ENCODE measurements at regions not wholly inside any gene's neighbourhood (a gene's known extent, or its start where the extent isn't known, plus 50 kb on each side); places are given as distances from the start of the nearest gene placed in this dataset.
"Not testable (repeated sequence)": the region's sequence is repeated elsewhere in the genome, so short reads cannot be mapped to it uniquely, and the experiment has no call there.

DNA sequence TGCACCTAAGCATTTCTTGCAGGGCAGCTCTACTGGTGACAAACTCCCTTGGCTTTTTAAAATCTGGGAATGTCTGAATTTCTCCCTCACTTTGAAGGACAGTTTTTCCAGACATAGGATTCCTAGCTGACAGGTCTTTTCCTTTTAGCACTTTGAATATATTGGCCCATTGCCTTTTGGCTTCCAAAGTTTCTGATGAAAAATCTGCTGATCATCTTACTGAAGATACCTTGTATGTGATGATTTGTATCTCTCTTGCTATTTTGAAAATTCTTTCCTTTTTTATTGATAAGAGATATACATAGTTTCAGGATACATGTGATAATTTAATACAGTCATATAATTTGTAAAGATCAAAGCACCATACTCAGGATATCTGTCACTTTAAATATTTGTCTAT lies 211.1 kb downstream of the ZIC5 start:
- DNase-seq = no peak
- H3K4me3 ChIP-seq = no peak overlapping the region
- H3K4me1 ChIP-seq = no peaks in the 10 kb centered on the region
- H3K27ac ChIP-seq = no peak overlapping the region
- intact Hi-C loops (cut with DNase I; ENCODE audit: low total_unique reads) = no loop called here
- no peaks in the 10 kb centered on the region for H3K27me3 ChIP-seq
- no peak for TF ChIP-seq POLR2A (IDR thresholded peaks at IDR 0.05)
- no peak for TF ChIP-seq CTCF (IDR thresholded peaks at IDR 0.05)
- H3K36me3 ChIP-seq = no peaks in the 10 kb centered on the region
- peaks cover 0 to 15% of the 10 kb centered on the region in 2 donors for H3K9me3 ChIP-seq

- no peaks in the 10 kb centered on the region for H3K36me3 ChIP-seq
- intact Hi-C loops (cut with DNase I; ENCODE audit: low total_unique reads) = no loop called here
- H3K9me3 ChIP-seq = peaks cover 0 to 8% of the 10 kb centered on the region in 2 donors
- H3K27me3 ChIP-seq = no peaks in the 10 kb centered on the region
- no peak for DNase-seq
- H3K4me3 ChIP-seq = no peak overlapping the region
- no peaks in the 10 kb centered on the region for H3K4me1 ChIP-seq
- no peak for TF ChIP-seq CTCF (IDR thresholded peaks at IDR 0.05)
- no peak for TF ChIP-seq POLR2A (IDR thresholded peaks at IDR 0.05)
- H3K27ac ChIP-seq = no peak overlapping the region
These were observed 212.4 kb downstream of the ZIC5 start for GRCh38 chr13:99759163-99759552.

- Histone ChIP-seq H3K27me3 (no peaks in the 10 kb centered on the region), H3K4me1 (no peaks in the 10 kb centered on the region), H3K36me3 (no peaks in the 10 kb centered on the region), H3K9me3 (peaks cover 0 to 2% of the 10 kb centered on the region in 2 donors), H3K27ac (no peak overlapping the region), H3K4me3 (no peak overlapping the region)
- no peak for TF ChIP-seq CTCF (IDR thresholded peaks at IDR 0.05)
- TF ChIP-seq POLR2A (IDR thresholded peaks at IDR 0.05) = no peak
- intact Hi-C loops (cut with DNase I; ENCODE audit: low total_unique reads) = no loop called here
- no peak for DNase-seq
These were observed 213.0 kb downstream of the ZIC5 start for GRCh38 chr13:99758460-99759162.

- Histone ChIP-seq H3K36me3 (no peaks in the 10 kb centered on the region), H3K27me3 (no peaks in the 10 kb centered on the region), H3K4me1 (no peaks in the 10 kb centered on the region), H3K27ac (no peak overlapping the region), H3K4me3 (no peak overlapping the region), H3K9me3 (no peaks in the 10 kb centered on the region)
- TF ChIP-seq POLR2A (IDR thresholded peaks at IDR 0.05) (no peak), CTCF (IDR thresholded peaks at IDR 0.05) (no peak)
- intact Hi-C loops (cut with DNase I; ENCODE audit: low total_unique reads) = no loop called here
- DNase-seq = no peak
These were observed 213.7 kb downstream of the ZIC5 start for GRCh38 chr13:99757756-99758459.

GRCh38 chr13:99756281-99756680 lies 215.3 kb downstream of the ZIC5 start:
- H3K27ac ChIP-seq = no peak overlapping the region
- intact Hi-C loops (cut with DNase I; ENCODE audit: low total_unique reads) = no loop called here
- no peaks in the 10 kb centered on the region for H3K27me3 ChIP-seq
- no peaks in the 10 kb centered on the region for H3K4me1 ChIP-seq
- no peak for TF ChIP-seq POLR2A (IDR thresholded peaks at IDR 0.05)
- TF ChIP-seq CTCF (IDR thresholded peaks at IDR 0.05) = no peak
- no peaks in the 10 kb centered on the region for H3K36me3 ChIP-seq
- H3K4me3 ChIP-seq = no peak overlapping the region
- H3K9me3 ChIP-seq = no peaks in the 10 kb centered on the region
- no peak for DNase-seq

DNA sequence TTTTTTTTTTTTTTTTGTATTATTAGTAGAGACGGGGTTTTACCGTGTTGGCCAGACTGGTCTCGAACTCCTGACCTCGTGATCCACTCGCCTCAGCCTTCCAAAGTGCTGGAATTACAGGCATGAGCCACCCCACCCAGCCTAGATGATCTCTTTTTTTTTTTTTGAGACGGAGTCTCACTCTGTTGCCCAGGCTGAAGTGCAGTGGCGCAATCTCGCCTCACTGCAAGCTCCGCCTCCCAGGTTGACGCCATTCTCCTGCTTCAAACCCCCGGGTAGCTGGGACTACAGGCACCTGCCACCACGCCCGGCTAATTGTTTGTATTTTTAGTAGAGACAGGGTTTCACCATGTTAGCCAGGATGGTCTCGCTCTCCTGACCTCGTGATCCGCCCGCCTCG lies 216.8 kb downstream of the ZIC5 start:
- DNase-seq; intact Hi-C loops (cut with DNase I; ENCODE audit: low total_unique reads): not testable (repeated sequence)

More for the DNA sequence above, 216.8 kb downstream of the ZIC5 start:
- not testable (repeated sequence) for H3K27ac ChIP-seq, H3K36me3 ChIP-seq, H3K27me3 ChIP-seq, H3K4me1 ChIP-seq, H3K9me3 ChIP-seq, H3K4me3 ChIP-seq

Measured in uterus (tissue), 3 donors.